HG02678 (cell line): ENCODE measurements at regions not wholly inside any gene's neighbourhood (a gene's known extent, or its start where the extent isn't known, plus 50 kb on each side); places are given as distances from the start of the nearest gene placed in this dataset.
"Not testable (repeated sequence)": the region's sequence is repeated elsewhere in the genome, so short reads cannot be mapped to it uniquely, and the experiment has no call there.

Experiments used
- ATAC-seq: cut with Tn5 transposase; IDR thresholded peaks from one replicate; pipeline ENCODE4 v1.9.1; 2021; ENCODE audit warnings: mild to moderate bottlenecking, moderate library complexity; ENCODE audit not compliant: unreplicated experiment

DNA sequence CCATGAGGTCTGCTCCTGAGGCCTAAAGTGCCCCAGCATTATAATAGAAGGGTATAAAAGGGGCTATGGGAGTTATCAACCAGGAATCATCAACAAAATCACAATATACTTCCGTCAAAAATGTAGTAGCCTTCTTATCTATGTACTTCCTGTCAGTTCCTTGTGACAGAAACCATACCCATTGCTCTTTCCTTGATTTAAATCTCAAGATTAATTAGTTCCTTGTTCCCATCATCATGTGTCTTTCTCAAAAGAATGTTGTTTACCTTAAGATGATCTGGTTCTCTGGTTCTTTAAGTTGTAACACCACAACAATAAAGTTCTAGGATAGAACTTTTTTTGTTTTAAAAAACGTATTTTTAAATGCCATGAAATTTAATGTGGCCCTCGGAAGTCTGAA is 833.3 kb downstream of the LTN1 start:
- ATAC-seq = no peak

GRCh38 chr21:28156590-28156989 is 836.1 kb downstream of the LTN1 start:
- no peak for ATAC-seq

DNA sequence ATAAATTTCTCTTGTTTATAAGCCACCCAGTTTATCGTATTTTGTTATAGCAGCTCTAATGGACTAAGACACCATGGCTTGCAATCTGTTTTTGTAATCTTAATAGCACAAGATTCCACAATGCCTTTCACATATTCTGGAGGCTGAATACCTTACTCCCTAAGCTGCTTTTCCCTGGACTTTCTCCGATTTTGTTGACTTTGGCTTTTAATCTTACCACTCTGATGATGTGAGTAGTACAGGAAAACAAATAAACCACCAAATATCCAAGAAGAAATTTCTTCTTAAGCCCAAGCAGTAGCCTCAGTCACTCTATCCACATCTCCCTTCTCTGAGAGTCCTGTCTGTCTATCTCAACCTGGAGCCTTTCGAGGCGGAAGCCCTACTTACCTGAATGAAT is 838.6 kb downstream of the LTN1 start:
- no peak for ATAC-seq

GRCh38 chr21:28152732-28153131 is 839.9 kb downstream of the LTN1 start:
- ATAC-seq = no peak

DNA sequence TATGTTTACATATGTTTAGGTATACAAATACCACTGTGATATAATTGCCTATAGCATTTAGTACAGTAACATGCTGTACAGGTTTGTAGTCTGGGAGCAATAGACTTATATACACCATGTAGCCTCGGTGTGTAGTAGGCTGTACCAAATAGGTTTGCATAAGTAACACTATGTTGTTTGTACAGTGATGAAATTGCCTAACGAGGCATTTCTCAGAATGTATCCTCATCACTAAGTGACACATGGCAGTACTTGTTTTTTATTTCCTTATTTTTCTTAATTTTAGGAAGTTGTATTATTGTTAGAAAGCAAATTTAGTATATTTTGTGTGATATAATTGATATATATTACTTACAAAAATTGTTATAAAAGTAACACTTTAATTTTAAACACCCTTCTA is 840.9 kb downstream of the LTN1 start:
- no peak for ATAC-seq

GRCh38 chr21:28150778-28151177 is 841.9 kb downstream of the LTN1 start:
- ATAC-seq = no peak

GRCh38 chr21:28148400-28149064 is 844.1 kb downstream of the LTN1 start:
- no peak for ATAC-seq

GRCh38 chr21:28144653-28145052 is 848.0 kb downstream of the LTN1 start:
- ATAC-seq = no peak

DNA sequence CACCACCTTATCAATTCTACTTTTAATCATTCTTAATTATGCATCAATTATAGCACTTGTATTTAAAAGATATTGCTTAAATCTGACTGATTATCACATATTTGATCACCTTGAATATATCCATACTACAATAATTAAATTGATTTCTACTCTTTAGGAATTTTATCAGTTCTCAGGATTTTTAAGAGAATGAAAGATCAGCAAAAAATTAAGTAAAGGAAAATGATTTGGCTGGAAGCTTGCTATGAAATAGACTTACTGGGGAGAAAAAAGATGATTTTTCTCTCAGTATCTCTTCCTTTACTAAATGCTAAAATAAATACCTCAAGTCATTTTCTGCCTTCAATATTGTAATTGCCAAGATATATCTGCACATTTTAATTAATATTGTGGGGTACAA is 848.6 kb downstream of the LTN1 start:
- no peak for ATAC-seq

DNA sequence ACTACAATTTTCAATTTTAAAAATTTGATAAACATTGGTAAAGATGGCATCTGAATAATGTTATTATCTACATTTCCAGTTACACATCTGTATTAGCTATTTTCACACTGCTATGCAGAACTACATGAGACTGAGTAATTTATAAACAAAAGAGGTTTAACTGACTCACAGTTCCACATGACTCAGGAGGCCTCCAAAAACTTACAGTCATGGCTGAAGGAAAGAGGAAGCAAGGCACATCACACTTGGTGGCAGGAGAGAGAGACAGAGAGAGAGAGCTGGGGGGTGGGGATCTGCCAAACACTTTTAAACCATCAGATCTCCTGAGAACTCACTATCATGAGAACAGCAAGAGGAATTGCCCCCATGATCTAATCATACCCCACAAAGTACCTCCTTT is 850.0 kb downstream of the LTN1 start:
- no peak for ATAC-seq

GRCh38 chr21:28138272-28138671 is 854.4 kb downstream of the LTN1 start:
- no peak for ATAC-seq

DNA sequence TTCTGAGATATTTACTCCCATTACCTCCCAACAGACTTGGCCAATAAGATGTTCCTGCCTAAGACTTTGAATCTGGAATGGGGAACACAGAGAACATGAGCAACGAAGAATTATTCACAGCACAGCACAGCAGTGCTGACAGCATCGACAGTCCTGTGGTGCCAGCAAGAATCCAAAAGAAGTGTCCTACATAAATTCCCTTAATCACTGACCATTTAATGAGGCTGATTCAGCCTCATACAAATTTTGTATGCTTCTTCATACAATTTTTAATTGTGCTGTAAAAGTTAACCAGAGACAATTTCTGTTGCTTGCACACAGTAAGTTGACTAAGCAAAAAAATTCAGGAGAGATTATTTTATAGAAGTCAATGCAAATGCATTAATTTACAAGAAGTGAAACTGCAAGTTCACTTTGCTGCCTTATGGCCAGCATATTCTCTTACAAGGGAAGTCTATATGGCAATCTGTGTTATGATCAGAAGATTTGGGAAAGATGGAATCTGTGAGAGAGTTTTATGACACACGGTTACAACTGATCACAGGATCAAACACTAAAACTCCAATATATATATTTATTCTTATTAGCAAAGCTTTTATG is 855.9 kb downstream of the LTN1 start:
- no peak for ATAC-seq

GRCh38 chr21:28135646-28136045 is 857.0 kb downstream of the LTN1 start:
- ATAC-seq = no peak

DNA sequence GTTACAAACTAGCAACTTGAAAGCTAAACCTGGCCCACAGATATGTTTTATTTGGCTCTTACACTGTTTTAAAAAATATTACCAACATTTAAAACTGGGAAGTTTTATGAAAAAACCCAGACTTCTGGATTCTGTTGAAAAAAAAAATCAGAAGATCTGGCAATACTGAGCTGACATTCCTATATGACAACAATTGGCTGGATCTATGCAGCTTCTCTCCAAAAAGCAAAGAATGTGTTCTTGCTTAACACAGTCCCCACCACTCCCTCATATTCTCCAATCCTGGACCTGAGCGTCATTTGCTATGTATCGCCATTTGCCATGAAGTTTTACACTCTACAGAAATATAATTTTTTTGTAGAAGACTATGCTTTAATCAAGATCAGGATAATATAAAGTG is 859.6 kb downstream of the LTN1 start:
- ATAC-seq = no peak

- ATAC-seq = no peak
Observed at GRCh38 chr21:28132713-28133112, 860.0 kb downstream of the LTN1 start.

DNA sequence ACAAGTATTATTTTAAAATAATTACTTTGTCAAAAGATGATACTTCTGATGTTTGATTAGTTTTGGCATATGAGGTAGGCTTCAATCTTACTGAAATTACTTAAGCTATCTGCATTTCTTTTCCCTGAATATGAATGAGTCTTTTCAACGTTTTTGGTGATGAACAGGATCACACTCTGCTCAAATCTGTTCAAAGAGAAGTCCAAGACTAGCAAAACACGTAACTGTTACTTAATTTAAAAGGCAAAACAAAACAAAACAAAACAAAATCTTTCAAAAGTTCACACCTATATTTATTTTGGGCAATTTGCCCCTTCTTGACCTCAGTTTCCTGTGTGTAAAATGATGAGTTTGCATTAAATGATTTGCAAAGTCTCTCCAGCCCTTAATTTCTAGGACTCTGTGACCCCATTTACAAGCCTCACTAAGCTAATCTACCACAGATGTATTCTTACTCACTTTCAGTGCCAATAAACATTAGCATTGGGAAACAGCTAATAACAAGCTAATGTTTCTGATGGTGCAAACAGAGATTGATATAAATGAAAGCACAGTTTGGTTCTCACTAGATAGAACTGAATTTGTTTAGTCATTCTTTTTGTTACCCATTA is 865.4 kb downstream of the LTN1 start:
- no peak for ATAC-seq

- ATAC-seq = no peak
Observed at GRCh38 chr21:28126521-28127174, 866.0 kb downstream of the LTN1 start.

- no peak for ATAC-seq
Observed at GRCh38 chr21:28124541-28124940, 868.1 kb downstream of the LTN1 start.

DNA sequence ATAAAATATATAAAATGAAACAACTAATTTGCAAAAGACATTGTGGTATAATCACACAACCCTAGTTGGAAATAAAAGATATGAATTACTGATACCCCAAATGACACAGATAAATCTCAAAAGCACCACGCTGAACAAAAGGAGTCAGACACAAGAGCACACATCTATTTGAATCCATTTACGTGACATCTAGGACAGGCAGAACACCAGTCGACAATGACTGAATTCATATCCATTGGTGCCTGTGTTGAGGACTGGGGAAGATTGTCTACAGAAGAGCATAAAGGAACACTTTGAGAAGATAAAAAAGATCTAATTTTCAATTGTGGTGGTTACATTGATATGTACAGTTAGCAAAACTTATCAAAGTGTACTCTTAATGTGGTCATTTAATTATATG is 874.1 kb downstream of the LTN1 start:
- no peak for ATAC-seq

- not testable (repeated sequence) for ATAC-seq
Observed at GRCh38 chr21:28114986-28115385, 877.7 kb downstream of the LTN1 start.

DNA sequence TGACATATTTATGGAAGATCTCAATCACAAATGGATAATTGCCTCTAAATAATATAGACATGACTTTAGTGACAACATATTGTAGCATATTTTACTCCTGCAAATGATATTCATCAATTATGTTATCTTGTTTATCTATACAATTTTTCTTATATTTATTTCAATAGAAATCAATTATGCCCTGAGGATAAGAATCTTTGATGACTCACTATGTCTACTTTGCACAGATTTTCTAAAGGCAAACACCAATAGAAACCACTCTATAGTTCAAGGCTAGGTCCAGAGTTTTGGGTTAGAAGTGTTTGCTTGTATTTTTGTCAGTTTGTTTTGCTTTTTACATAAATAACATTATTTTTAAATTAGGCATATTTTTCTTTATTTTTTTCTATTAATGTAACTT is 879.0 kb downstream of the LTN1 start:
- ATAC-seq = no peak

GRCh38 chr21:28112511-28112910 is 880.2 kb downstream of the LTN1 start:
- ATAC-seq = no peak
